ENCODE measurements at regions not wholly inside any gene's neighbourhood (a gene's known extent, or its start where the extent isn't known, plus 50 kb on each side); places are given as distances from the start of the nearest gene placed in this dataset.
"Not testable (repeated sequence)": the region's sequence is repeated elsewhere in the genome, so short reads cannot be mapped to it uniquely, and the experiment has no call there.

- no peak overlapping the region for H3K4me3 ChIP-seq
- H3K4me1 ChIP-seq (ENCODE audit: insufficient read depth): no peaks in the 10 kb centered on the region
- WGBS, 3 donors: 69 to 75% (median 70%) methylated on average over 12 of the region's 12 CpGs
- no peak overlapping the region for H3K27ac ChIP-seq
- H3K27me3 ChIP-seq: no peaks in the 10 kb centered on the region
- TF ChIP-seq POLR2A (IDR thresholded peaks at IDR 0.05): no peak
- DNase-seq: no peak
- no peaks in the 10 kb centered on the region for H3K9me3 ChIP-seq
- intact Hi-C loops (cut with DNase I): no loop called here
- H3K36me3 ChIP-seq: no peaks in the 10 kb centered on the region
Observed at GRCh38 chr2:58479535-58480140, 238.5 kb upstream of the FANCL start.

DNA sequence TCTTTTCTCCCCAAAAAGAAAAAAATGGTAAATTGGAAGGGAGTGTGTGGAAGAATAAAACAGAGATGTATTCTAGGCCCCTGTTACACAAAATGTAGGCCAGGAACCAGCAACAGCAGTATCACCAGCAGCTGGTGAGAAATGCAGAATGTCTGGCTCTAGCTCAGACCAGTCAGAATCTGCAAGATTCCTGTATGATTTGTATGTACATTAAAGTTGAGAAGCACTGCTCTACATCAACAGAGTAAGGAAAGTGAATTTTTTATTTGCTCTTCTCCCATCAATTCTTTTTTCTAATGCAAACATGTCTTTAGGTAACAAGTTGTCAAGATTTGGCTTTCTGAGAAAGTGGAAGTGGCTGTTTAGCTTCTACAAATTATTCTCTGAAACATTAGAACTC, 235.4 kb upstream of the FANCL start:
- TF ChIP-seq POLR2A (IDR thresholded peaks at IDR 0.05) (no peak), EP300 (IDR thresholded peaks at IDR 0.05) (no peak)
- TF ChIP-seq, protein P1, sequence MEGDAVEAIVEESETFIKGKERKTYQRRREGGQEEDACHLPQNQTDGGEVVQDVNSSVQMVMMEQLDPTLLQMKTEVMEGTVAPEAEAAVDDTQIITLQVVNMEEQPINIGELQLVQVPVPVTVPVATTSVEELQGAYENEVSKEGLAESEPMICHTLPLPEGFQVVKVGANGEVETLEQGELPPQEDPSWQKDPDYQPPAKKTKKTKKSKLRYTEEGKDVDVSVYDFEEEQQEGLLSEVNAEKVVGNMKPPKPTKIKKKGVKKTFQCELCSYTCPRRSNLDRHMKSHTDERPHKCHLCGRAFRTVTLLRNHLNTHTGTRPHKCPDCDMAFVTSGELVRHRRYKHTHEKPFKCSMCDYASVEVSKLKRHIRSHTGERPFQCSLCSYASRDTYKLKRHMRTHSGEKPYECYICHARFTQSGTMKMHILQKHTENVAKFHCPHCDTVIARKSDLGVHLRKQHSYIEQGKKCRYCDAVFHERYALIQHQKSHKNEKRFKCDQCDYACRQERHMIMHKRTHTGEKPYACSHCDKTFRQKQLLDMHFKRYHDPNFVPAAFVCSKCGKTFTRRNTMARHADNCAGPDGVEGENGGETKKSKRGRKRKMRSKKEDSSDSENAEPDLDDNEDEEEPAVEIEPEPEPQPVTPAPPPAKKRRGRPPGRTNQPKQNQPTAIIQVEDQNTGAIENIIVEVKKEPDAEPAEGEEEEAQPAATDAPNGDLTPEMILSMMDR (IDR thresholded peaks at IDR 0.05): no peak
- H3K4me1 ChIP-seq (ENCODE audit: insufficient read depth): no peaks in the 10 kb centered on the region
- no peak for DNase-seq
- no peaks in the 10 kb centered on the region for H3K9me3 ChIP-seq
- intact Hi-C loops (cut with DNase I): no loop called here
- no peaks in the 10 kb centered on the region for H3K27me3 ChIP-seq
- H3K27ac ChIP-seq: no peak overlapping the region
- no peaks in the 10 kb centered on the region for H3K36me3 ChIP-seq
- no peak overlapping the region for H3K4me3 ChIP-seq

DNA sequence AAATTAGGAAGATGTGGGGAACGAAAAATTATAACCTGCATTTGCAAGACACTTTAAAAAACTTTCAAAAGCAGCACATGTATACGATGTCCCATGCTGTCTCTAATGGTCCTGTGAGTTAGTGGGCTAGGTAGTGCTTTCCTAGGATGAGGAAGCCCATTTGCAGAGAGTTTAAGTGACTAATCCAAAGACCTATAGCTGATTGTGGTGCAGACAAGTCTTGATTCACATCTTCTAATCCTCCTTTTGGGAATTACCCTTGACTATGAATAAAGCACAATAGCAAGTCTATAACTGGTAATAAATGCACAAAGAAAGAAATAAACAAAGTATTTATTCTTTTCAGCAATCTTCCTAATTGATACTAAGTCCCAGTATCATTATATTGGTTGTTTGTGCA, 234.6 kb upstream of the FANCL start:
- Histone ChIP-seq H3K4me1 (ENCODE audit: insufficient read depth) (no peaks in the 10 kb centered on the region), H3K27me3 (no peaks in the 10 kb centered on the region), H3K27ac (no peak overlapping the region), H3K4me3 (no peak overlapping the region), H3K9me3 (no peaks in the 10 kb centered on the region), H3K36me3 (no peaks in the 10 kb centered on the region)
- WGBS, 3 donors: 76 to 83% (median 81%) methylated on average over 2 of the region's 2 CpGs
- intact Hi-C loops (cut with DNase I): no loop called here
- TF ChIP-seq, protein P1 (IDR thresholded peaks at IDR 0.05): no peak
- no peak for TF ChIP-seq EP300 (IDR thresholded peaks at IDR 0.05)
- TF ChIP-seq POLR2A (IDR thresholded peaks at IDR 0.05): no peak
- no peak for DNase-seq

- no peak overlapping the region for H3K4me3 ChIP-seq
- no peak for DNase-seq
- TF ChIP-seq EP300 (IDR thresholded peaks at IDR 0.05): no peak
- no peak for TF ChIP-seq POLR2A (IDR thresholded peaks at IDR 0.05)
- TF ChIP-seq, protein P1 (IDR thresholded peaks at IDR 0.05): no peak
- H3K4me1 ChIP-seq (ENCODE audit: insufficient read depth): no peaks in the 10 kb centered on the region
- H3K36me3 ChIP-seq: no peaks in the 10 kb centered on the region
- 93 to 95% (median 93%) methylated on average over 4 of the region's 4 CpGs for WGBS, 3 donors
- H3K27ac ChIP-seq: no peak overlapping the region
- intact Hi-C loops (cut with DNase I): no loop called here
- H3K9me3 ChIP-seq: no peaks in the 10 kb centered on the region
- H3K27me3 ChIP-seq: no peaks in the 10 kb centered on the region
Observed at GRCh38 chr2:58473165-58473564, 232.0 kb upstream of the FANCL start.

DNA sequence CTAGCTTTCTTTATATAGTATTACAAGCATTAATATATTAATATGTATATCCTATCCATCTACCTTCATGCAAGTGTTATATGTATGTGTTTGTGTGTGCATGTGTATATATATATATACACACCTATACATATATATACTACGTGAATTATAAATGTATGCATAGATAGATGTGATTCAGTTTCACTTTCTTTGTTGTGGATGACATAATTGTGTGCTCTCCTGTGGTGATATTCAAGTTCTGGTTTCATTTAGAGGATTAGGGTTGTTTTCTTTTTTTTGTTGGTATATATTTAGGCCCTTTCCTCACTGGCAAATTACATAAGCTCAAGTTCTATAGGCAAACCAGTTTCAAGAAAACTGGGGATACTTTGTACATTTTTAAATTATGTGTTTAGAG, 225.7 kb upstream of the FANCL start:
- Histone ChIP-seq H3K36me3 (no peaks in the 10 kb centered on the region), H3K4me1 (ENCODE audit: insufficient read depth) (no peaks in the 10 kb centered on the region), H3K4me3 (no peak overlapping the region), H3K27me3 (no peaks in the 10 kb centered on the region), H3K27ac (no peak overlapping the region), H3K9me3 (no peaks in the 10 kb centered on the region)
- TF ChIP-seq, protein P1 (IDR thresholded peaks at IDR 0.05): no peak
- TF ChIP-seq EP300 (IDR thresholded peaks at IDR 0.05) (no peak), POLR2A (IDR thresholded peaks at IDR 0.05) (no peak)
- 84 to 94% (median 86%) methylated on average over 1 of the region's 1 CpG for WGBS, 3 donors
- DNase-seq: no peak
- intact Hi-C loops (cut with DNase I): no loop called here

DNA sequence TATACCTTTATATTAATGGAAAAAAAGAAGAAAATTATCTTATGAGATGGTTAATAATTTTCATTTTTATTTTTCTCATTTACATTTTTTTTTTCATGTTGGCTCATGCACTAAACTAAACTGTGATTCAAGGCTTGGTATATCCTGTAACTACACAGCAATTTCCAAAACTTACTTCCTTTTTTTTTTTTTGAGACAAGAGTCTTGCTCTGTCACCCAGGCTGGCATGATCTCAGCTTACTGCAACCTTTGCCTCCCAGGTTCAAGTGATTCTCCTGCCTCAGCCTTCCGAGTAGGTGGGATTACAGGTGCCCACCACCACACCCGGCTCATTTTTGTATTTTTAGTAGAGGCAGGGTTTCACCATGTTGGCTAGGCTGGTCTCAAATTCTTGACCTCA, 224.9 kb upstream of the FANCL start:
- 87 to 98% (median 90%) methylated on average over 2 of the region's 2 CpGs for WGBS, 3 donors
- DNase-seq; H3K27ac ChIP-seq; H3K9me3 ChIP-seq; intact Hi-C loops (cut with DNase I); H3K27me3 ChIP-seq; H3K36me3 ChIP-seq; H3K4me1 ChIP-seq (ENCODE audit: insufficient read depth); H3K4me3 ChIP-seq: not testable (repeated sequence)
